GM12878 (cell line): ENCODE measurements at regions not wholly inside any gene's neighbourhood (a gene's known extent, or its start where the extent isn't known, plus 50 kb on each side); places are given as distances from the start of the nearest gene placed in this dataset.

Experiments
- ATAC-seq: fragments of 200-7000 bp; cut with Tn5 transposase; 3 replicates; pipeline ENCODE4 v1.9.1; 2020; ENCODE audit warnings: mild to moderate bottlenecking, moderate library complexity
- BruUV-seq: library from RNA; stranded (reverse); fragments of 400-500 nt; replicated peaks from 2 replicates; lab custom pipeline; 2021; lab: Mats Ljungman, UMichigan
- CTCF ChIA-PET: fragments of 300-600 bp; sonication (Branson Sonifier 250); formaldehyde crosslinking; extraction: SDS; loops from one replicate; lab custom pipeline; 2021; ENCODE audit warnings: inconsistent platforms; lab: Yijun Ruan, JAX
- POLR2A ChIA-PET: fragments of 350-600 bp; formaldehyde crosslinking; extraction: SDS; loops from one replicate; lab custom pipeline; 2021; ENCODE audit warnings: inconsistent platforms; lab: Charles Lee
- RAD21 ChIA-PET: fragments of 300-600 bp; sonication (Branson Sonifier 250); formaldehyde crosslinking; loops from one replicate; lab custom pipeline; 2023; ENCODE audit warnings: antibody characterized with exemption; ENCODE audit not compliant: unreplicated experiment; lab: Charles Lee
- SMC1A ChIA-PET: fragments of 300-600 bp; sonication (Branson Sonifier 250); formaldehyde crosslinking; loops from one replicate; lab custom pipeline; 2023; ENCODE audit not compliant: unreplicated experiment, uncharacterized antibody; lab: Charles Lee
- DNase-seq: peaks from one replicate; pipeline ENCODE4 v3.0.0-alpha.2; 2011; ENCODE audit warnings: low read depth, low spot score
- FAIRE-seq: peaks from 3 replicates; lab custom pipeline; 2011; peaks lifted over from hg19 to GRCh38; lab: Jason Lieb, UNC
- H2AFZ ChIP-seq: 2 replicates; pipeline ENCODE4 v1.6.0; 2011; ENCODE audit warnings: low read depth, low read length, control low read depth; ENCODE audit not compliant: control insufficient read depth
- H3K27ac ChIP-seq: 2 replicates; pipeline ENCODE4 v1.5.1; 2011; ENCODE audit warnings: control low read depth; ENCODE audit not compliant: control insufficient read depth, insufficient read depth
- H3K27me3 ChIP-seq, 2 experiments: replicated peaks in 1 of 2; 2 replicates each; pipeline versions ENCODE4 v1.6.0 to v1.6.1; 2011; ENCODE audit warnings: low read length in 1 of 2; ENCODE audit not compliant: control insufficient read depth in 2 of 2, insufficient read depth in 2 of 2
- H3K36me3 ChIP-seq, 2 experiments: 2 replicates each; pipeline ENCODE4 v1.5.1; 2011; ENCODE audit warnings: low read length in 1 of 2; ENCODE audit not compliant: control insufficient read depth in 2 of 2, insufficient read depth in 2 of 2
- H3K4me1 ChIP-seq: 2 replicates; pipeline ENCODE4 v1.6.1; 2011; ENCODE audit warnings: mild to moderate bottlenecking, low read length, moderate library complexity, mixed read lengths; ENCODE audit not compliant: control insufficient read depth, insufficient read depth
- H3K4me2 ChIP-seq: 2 replicates; pipeline ENCODE4 v1.6.0; 2011; ENCODE audit warnings: control low read depth; ENCODE audit not compliant: control insufficient read depth, insufficient read depth
- H3K4me3 ChIP-seq: fragments of 200-600 bp; sonication (generic); 2 replicates; pipeline ENCODE4 v1.5.1; 2016
- H3K79me2 ChIP-seq: 2 replicates; pipeline ENCODE4 v1.6.0; 2011; ENCODE audit warnings: low read length; ENCODE audit not compliant: control insufficient read depth, insufficient read depth
- H3K9ac ChIP-seq: 2 replicates; pipeline ENCODE4 v1.8.0; 2011; ENCODE audit warnings: low read length, control low read depth, mixed read lengths; ENCODE audit not compliant: control insufficient read depth, insufficient read depth
- H3K9me3 ChIP-seq: replicated peaks from 3 replicates; pipeline ENCODE4 v1.5.1; 2011; ENCODE audit warnings: mild to moderate bottlenecking, low read length; ENCODE audit not compliant: control insufficient read depth, insufficient read depth
- H4K20me1 ChIP-seq: 2 replicates; pipeline ENCODE4 v1.6.0; 2011; ENCODE audit not compliant: control insufficient read depth, insufficient read depth
- HDGF ChIP-seq: fragments of 450-650 bp; IDR thresholded peaks from 2 replicates; pipeline ENCODE4 v1.6.1; 2016; ENCODE audit warnings: antibody characterized with exemption
- JUND ChIP-seq: IDR thresholded peaks from 2 replicates; pipeline ENCODE4 v1.6.1; 2012; ENCODE audit warnings: low read depth, mild to moderate bottlenecking, low read length, improper control_type of control experiment, moderate library complexity
- NFIC ChIP-seq: IDR thresholded peaks from 2 replicates; pipeline ENCODE4 v1.6.1; 2012; ENCODE audit warnings: low read depth, mild to moderate bottlenecking, inconsistent platforms, low read length, moderate library complexity
- PAX8 ChIP-seq: fragments of 450-650 bp; IDR thresholded peaks from 2 replicates; pipeline ENCODE4 v1.6.1; 2017; ENCODE audit warnings: mild to moderate bottlenecking, moderate library complexity
- YBX1 ChIP-seq: fragments of 450-650 bp; IDR thresholded peaks from 2 replicates; pipeline ENCODE4 v1.6.1; 2016; ENCODE audit warnings: antibody characterized with exemption
- WGBS: methylation state at CpG from one replicate; pipeline ENCODE4 v1.1.6; 2016; ENCODE audit warnings: low lambda C conversion rate; ENCODE audit not compliant: insufficient replicate concordance, insufficient coverage; ENCODE audit errors: missing lambda C conversion rate; 5-methylcytosine and 5-hydroxymethylcytosine counted together
- in situ Hi-C: fragments of 300-500 bp; cut with MboI; formaldehyde crosslinking; loops from 9 replicates; pipeline ENCODE4 v1.14.3; 2018; ENCODE audit warnings: mixed read lengths
- intact Hi-C: fragments of 100-400 bp; cut with micrococcal nuclease; formaldehyde crosslinking; loops from one replicate; pipeline ENCODE4 v1.14.2; 2022; ENCODE audit not compliant: unreplicated experiment
- TF ChIP-seq, protein P1 (sequence below): IDR thresholded peaks from 2 replicates; pipeline ENCODE4 v1.6.1; 2011; ENCODE audit warnings: low read depth, low read length, improper control_type of control experiment, borderline replicate concordance
- TF ChIP-seq, protein P2 (sequence below): IDR thresholded peaks from 2 replicates; pipeline ENCODE4 v1.6.1; 2012; ENCODE audit warnings: improper control_type of control experiment, low read depth, low read length; ENCODE audit not compliant: insufficient replicate concordance

DNA sequence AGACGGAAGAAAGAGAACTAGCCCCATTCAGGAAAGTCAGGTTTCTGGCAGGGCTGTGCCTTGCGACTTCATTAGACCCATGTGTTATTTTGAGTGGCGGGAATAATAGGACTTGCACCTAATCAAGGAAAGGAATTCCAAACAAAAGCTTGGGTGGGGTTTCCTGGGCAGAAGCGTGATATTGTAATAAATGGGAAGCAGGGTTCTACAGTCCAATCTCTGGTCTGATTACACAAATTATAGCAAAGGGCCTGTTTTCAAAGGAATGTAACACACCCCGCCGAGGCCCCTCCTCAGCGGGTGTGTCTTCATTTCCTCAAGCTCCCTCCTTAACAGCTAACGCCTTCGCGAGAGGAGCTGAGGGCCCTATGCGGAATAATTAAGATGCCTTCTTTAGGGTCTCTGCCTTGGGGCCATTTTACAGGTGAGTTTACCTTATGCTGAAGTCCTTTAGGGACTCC is 396.0 kb upstream of the C2CD4B start (continued):
- TF ChIP-seq HDGF (no peak), PAX8 (no peak), NFIC (no peak), YBX1 (no peak), JUND (no peak)
- TF ChIP-seq, protein P1, sequence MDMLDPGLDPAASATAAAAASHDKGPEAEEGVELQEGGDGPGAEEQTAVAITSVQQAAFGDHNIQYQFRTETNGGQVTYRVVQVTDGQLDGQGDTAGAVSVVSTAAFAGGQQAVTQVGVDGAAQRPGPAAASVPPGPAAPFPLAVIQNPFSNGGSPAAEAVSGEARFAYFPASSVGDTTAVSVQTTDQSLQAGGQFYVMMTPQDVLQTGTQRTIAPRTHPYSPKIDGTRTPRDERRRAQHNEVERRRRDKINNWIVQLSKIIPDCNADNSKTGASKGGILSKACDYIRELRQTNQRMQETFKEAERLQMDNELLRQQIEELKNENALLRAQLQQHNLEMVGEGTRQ: no peak

DNA sequence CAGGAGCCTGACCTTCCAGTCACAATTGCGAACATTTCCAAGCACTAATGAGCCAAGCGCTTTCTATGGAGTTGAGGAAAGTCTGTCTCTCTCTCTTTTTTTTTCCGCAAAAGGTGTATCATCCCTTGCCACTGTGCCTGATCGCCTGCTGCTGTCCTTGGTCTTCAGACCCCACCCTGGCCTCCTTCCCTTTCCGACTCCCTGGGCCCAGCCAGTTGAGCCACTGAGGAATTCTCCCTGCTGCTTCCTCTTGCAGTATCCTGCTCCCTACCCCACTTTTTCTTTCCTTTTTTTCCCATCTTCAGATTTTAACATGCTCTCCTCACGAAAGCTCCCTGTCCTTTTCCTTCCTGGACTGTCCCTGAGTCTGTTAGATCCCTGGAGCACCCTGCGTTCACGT is 396.5 kb upstream of the C2CD4B start:
- ChIA-PET POLR2A (no interaction called here), SMC1A (interaction anchor here (0.8 kb wide), 1 partner anchor 12 kb away, joined by 3 read pairs; no protein-coding TSS in a partner anchor), CTCF (no interaction called here), RAD21 (no interaction called here)
- TF ChIP-seq, protein P2, sequence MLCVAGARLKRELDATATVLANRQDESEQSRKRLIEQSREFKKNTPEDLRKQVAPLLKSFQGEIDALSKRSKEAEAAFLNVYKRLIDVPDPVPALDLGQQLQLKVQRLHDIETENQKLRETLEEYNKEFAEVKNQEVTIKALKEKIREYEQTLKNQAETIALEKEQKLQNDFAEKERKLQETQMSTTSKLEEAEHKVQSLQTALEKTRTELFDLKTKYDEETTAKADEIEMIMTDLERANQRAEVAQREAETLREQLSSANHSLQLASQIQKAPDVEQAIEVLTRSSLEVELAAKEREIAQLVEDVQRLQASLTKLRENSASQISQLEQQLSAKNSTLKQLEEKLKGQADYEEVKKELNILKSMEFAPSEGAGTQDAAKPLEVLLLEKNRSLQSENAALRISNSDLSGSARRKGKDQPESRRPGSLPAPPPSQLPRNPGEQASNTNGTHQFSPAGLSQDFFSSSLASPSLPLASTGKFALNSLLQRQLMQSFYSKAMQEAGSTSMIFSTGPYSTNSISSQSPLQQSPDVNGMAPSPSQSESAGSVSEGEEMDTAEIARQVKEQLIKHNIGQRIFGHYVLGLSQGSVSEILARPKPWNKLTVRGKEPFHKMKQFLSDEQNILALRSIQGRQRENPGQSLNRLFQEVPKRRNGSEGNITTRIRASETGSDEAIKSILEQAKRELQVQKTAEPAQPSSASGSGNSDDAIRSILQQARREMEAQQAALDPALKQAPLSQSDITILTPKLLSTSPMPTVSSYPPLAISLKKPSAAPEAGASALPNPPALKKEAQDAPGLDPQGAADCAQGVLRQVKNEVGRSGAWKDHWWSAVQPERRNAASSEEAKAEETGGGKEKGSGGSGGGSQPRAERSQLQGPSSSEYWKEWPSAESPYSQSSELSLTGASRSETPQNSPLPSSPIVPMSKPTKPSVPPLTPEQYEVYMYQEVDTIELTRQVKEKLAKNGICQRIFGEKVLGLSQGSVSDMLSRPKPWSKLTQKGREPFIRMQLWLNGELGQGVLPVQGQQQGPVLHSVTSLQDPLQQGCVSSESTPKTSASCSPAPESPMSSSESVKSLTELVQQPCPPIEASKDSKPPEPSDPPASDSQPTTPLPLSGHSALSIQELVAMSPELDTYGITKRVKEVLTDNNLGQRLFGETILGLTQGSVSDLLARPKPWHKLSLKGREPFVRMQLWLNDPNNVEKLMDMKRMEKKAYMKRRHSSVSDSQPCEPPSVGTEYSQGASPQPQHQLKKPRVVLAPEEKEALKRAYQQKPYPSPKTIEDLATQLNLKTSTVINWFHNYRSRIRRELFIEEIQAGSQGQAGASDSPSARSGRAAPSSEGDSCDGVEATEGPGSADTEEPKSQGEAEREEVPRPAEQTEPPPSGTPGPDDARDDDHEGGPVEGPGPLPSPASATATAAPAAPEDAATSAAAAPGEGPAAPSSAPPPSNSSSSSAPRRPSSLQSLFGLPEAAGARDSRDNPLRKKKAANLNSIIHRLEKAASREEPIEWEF: no peak
- Histone ChIP-seq H3K4me2 (no peak overlapping the region), H4K20me1 (no peaks in the 10 kb centered on the region), H2AFZ (no peak overlapping the region), H3K79me2 (no peaks in the 10 kb centered on the region), H3K27me3 (peaks cover 2% of the 10 kb centered on the region in 2 experiments; a peak in 3 of 4 replicates), H3K4me1 (no peaks in the 10 kb centered on the region), H3K36me3 (no peaks in the 10 kb centered on the region), H3K4me3 (no peak overlapping the region), H3K9me3 (no peaks in the 10 kb centered on the region), H3K9ac (no peak overlapping the region), H3K27ac (no peak overlapping the region)
- no peak for FAIRE-seq
- WGBS: 43% methylated on average over 8 of the region's 8 CpGs
- no peak for ATAC-seq
- no TSS peak for BruUV-seq
- in situ Hi-C loops (no loop called here), intact Hi-C loops (no loop called here)
- no peak for DNase-seq
